Esophagus muscularis mucosa (tissue), 4 donors: ENCODE measurements at regions not wholly inside any gene's neighbourhood (a gene's known extent, or its start where the extent isn't known, plus 50 kb on each side); places are given as distances from the start of the nearest gene placed in this dataset.

Experiments used
- DNase-seq: peaks from one replicate; pipeline ENCODE4 v3.0.0-alpha.2; 2017; ENCODE audit errors: extremely low spot score
- H3K27ac ChIP-seq, 4 donors: fragments of 200-600 bp; sonication (generic); replicated peaks in 1 of 4; 1 replicate in 3 of 4; 2 replicates in 1 of 4; pipeline ENCODE4 v1.5.1; 2016 to 2019; ENCODE audit warnings: mild to moderate bottlenecking in 1 of 4
- H3K27me3 ChIP-seq, 4 donors: fragments of 200-600 bp; sonication (generic); one replicate each; pipeline versions ENCODE4 v1.5.1 to v1.6.0; 2016 to 2019
- H3K36me3 ChIP-seq, 4 donors: fragments of 200-600 bp; sonication (generic); one replicate each; pipeline ENCODE4 v1.5.1; 2016 to 2019
- H3K4me1 ChIP-seq, 4 donors: fragments of 200-600 bp; sonication (generic); one replicate each; pipeline ENCODE4 v1.5.1; 2016 to 2019
- H3K4me3 ChIP-seq, 4 donors: fragments of 200-600 bp; sonication (generic); 1 replicate in 2 of 4; 2 replicates in 2 of 4; pipeline ENCODE4 v1.5.1; 2016 to 2019; ENCODE audit warnings: mild to moderate bottlenecking in 4 of 4, moderate library complexity in 1 of 4
- H3K9me3 ChIP-seq, 4 donors: fragments of 200-600 bp; sonication (generic); 1 replicate in 3 of 4; 2 replicates in 1 of 4; pipeline ENCODE4 v1.5.1; 2016 to 2019
- EP300 ChIP-seq: sonication (generic); formaldehyde crosslinking; IDR thresholded peaks from one replicate; pipeline ENCODE4 v1.6.1; 2017; ENCODE audit warnings: antibody characterized with exemption
- POLR2A ChIP-seq: fragments of 450-650 bp; IDR thresholded peaks from one replicate; pipeline ENCODE4 v1.6.1; 2017; ENCODE audit warnings: antibody characterized with exemption, moderate library complexity, mild to moderate bottlenecking, low read depth
- POLR2AphosphoS5 ChIP-seq, 2 donors: sonication (generic); formaldehyde crosslinking; IDR thresholded peaks; one replicate each; pipeline ENCODE4 v1.6.1; 2017; ENCODE audit warnings: antibody characterized with exemption in 2 of 2
- WGBS: methylation state at CpG from one replicate; pipeline ENCODE4 v1.1.5; 2018; 5-methylcytosine and 5-hydroxymethylcytosine counted together
- intact Hi-C: fragments of 100-400 bp; cut with DNase I; formaldehyde crosslinking; loops from one replicate; pipeline ENCODE4 v1.15.1; 2023
- TF ChIP-seq, protein P1 (sequence below), 3 experiments: fragments of 200-600 bp in 2 of 3; fragments of 450-650 bp in 1 of 3; sonication (generic) in 2 of 3; IDR thresholded peaks; one replicate each; pipeline ENCODE4 v1.5.1; 2017 to 2019; ENCODE audit warnings: antibody characterized with exemption in 3 of 3, mild to moderate bottlenecking in 2 of 3, moderate library complexity in 1 of 3

DNA sequence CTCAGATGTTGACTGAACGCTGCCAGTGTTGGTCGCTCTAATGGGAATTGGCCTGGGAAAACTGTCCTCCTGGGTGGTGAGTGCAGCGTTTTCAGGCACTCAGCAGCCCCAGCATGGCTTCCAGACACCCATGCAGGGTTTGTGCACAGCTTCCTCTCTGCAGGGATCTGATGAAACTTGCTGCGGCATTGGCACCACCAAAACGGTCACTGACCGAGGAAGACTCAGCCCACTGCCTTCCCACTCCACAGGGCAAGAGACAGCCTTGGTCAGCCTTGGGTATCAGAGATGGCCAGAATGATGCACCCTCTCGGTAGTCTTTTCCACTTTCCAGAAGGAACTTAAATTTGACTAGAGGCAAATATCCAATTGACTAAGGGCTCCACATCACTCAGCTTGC lies 398.9 kb downstream of the IRS2 start:
- Histone ChIP-seq H3K27me3 (no peaks in the 10 kb centered on the region), H3K9me3 (no peaks in the 10 kb centered on the region), H3K27ac (no peak overlapping the region), H3K4me3 (no peak overlapping the region), H3K4me1 (peaks cover 0 to 14% (median 0%) of the 10 kb centered on the region in 4 donors), H3K36me3 (no peaks in the 10 kb centered on the region)
- TF ChIP-seq POLR2A (no peak), POLR2AphosphoS5 (IDR thresholded peaks at IDR 0.05) (no peak), EP300 (no peak)
- TF ChIP-seq, protein P1, sequence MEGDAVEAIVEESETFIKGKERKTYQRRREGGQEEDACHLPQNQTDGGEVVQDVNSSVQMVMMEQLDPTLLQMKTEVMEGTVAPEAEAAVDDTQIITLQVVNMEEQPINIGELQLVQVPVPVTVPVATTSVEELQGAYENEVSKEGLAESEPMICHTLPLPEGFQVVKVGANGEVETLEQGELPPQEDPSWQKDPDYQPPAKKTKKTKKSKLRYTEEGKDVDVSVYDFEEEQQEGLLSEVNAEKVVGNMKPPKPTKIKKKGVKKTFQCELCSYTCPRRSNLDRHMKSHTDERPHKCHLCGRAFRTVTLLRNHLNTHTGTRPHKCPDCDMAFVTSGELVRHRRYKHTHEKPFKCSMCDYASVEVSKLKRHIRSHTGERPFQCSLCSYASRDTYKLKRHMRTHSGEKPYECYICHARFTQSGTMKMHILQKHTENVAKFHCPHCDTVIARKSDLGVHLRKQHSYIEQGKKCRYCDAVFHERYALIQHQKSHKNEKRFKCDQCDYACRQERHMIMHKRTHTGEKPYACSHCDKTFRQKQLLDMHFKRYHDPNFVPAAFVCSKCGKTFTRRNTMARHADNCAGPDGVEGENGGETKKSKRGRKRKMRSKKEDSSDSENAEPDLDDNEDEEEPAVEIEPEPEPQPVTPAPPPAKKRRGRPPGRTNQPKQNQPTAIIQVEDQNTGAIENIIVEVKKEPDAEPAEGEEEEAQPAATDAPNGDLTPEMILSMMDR (IDR thresholded peaks at IDR 0.05) = no peak
- WGBS = 83% methylated on average over 7 of the region's 7 CpGs
- no peak for DNase-seq
- intact Hi-C loops = no loop called here

DNA sequence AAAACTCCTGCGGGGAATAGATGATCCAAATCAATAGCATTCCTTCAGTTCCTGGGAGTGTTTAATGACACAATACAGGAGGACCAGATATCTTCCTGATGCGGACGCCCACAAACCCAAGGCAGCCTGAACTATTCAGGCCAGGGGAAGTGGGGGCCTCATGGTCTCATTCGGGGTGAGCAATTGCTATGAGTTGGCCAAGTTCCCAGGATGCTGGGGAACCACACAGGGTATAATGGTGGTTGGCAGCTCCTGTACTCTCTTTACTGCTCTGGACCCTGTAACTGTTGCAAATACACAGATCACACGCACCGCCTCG lies 401.2 kb downstream of the IRS2 start:
- no peaks in the 10 kb centered on the region for H3K27me3 ChIP-seq
- H3K9me3 ChIP-seq = no peaks in the 10 kb centered on the region
- H3K27ac ChIP-seq = no peak overlapping the region
- no peak for DNase-seq
- TF ChIP-seq, protein P1 (IDR thresholded peaks at IDR 0.05) = no peak
- no peak for TF ChIP-seq POLR2AphosphoS5 (IDR thresholded peaks at IDR 0.05)
- no peak for TF ChIP-seq EP300
- TF ChIP-seq POLR2A = no peak
- peaks cover 0 to 14% (median 0%) of the 10 kb centered on the region in 4 donors for H3K4me1 ChIP-seq
- intact Hi-C loops = no loop called here
- H3K36me3 ChIP-seq = no peaks in the 10 kb centered on the region
- 85% methylated on average over 7 of the region's 7 CpGs for WGBS
- no peak overlapping the region for H3K4me3 ChIP-seq

DNA sequence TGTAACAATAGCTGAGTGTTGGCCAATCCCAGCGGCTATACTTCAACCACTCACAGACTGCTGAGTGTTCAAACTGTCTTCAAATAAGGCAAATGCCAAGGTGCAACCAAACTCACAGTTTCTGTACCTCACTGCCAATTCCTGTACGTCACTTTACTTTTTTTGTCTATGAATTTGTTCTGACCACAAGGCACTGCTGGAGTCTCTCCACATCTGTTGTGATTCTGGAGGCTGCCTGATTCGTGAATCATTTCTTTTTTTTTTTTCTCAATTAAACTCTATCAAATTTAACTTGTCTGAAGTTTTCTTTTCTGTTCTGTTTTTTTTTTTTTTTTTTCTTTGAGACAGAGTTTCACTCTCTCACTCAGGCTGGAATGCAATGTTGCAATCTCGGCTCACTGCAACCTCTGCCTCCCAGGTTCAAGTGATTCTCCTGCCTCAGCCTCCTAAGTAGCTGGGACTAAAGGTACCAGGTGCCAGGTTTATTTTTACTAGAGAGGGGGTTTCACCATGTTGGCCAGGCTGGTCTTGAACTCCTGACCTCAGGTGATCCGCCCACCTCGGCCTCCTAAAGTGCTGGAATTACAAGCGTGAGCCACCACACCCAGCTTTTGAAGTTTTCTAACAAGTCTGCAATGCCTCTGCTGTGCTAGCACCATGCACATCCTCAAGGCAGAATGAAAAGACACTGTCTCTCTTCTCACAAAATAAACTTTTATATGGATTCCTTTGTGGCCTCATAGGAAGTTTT lies 401.7 kb downstream of the IRS2 start:
- 68% methylated on average over 7 of the region's 7 CpGs for WGBS
- TF ChIP-seq, protein P1 (IDR thresholded peaks at IDR 0.05) = no peak
- TF ChIP-seq POLR2AphosphoS5 (IDR thresholded peaks at IDR 0.05) (no peak), EP300 (no peak), POLR2A (no peak)
- peaks cover 0 to 14% (median 0%) of the 10 kb centered on the region in 4 donors for H3K4me1 ChIP-seq
- H3K27me3 ChIP-seq = no peaks in the 10 kb centered on the region
- no peaks in the 10 kb centered on the region for H3K9me3 ChIP-seq
- no peak for DNase-seq
- no peaks in the 10 kb centered on the region for H3K36me3 ChIP-seq
- intact Hi-C loops = no loop called here
- no peak overlapping the region for H3K27ac ChIP-seq
- no peak overlapping the region for H3K4me3 ChIP-seq

DNA sequence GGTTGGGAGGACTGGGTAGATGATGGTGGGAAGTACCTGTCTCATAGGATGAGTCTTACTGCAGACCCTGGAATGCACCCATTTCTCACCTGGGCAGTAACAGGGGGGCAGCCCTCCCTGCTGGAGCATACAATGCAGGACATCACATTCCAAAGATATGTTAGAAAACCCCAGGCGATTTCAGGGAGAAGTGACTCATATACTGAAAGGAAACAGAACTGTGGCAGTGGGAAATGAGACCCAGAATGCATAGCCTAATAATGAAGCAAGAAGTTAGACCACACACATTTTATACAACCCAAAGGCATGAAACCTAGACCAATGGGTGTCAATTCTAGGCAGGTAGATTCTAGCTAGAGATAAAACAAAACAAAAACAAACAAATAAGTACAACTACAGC lies 402.7 kb downstream of the IRS2 start:
- intact Hi-C loops = no loop called here
- H3K27ac ChIP-seq = no peak overlapping the region
- peaks cover 0 to 14% (median 0%) of the 10 kb centered on the region in 4 donors for H3K4me1 ChIP-seq
- H3K36me3 ChIP-seq = no peaks in the 10 kb centered on the region
- no peaks in the 10 kb centered on the region for H3K27me3 ChIP-seq
- peak; percentile 29 for DNase-seq
- H3K9me3 ChIP-seq = no peaks in the 10 kb centered on the region
- WGBS = 72% methylated on average over 1 of the region's 1 CpG
- TF ChIP-seq POLR2A (no peak), POLR2AphosphoS5 (IDR thresholded peaks at IDR 0.05) (no peak), EP300 (no peak)
- TF ChIP-seq, protein P1 (IDR thresholded peaks at IDR 0.05) = no peak
- H3K4me3 ChIP-seq = no peak overlapping the region
